Prostate gland (tissue), 2 donors: ENCODE measurements at regions not wholly inside any gene's neighbourhood (a gene's known extent, or its start where the extent isn't known, plus 50 kb on each side); places are given as distances from the start of the nearest gene placed in this dataset.

Experiments used
- POLR2A ChIP-seq: fragments of 450-650 bp; IDR thresholded peaks from one replicate; pipeline ENCODE4 v1.6.1; 2016; ENCODE audit warnings: antibody characterized with exemption, mild to moderate bottlenecking
- POLR2AphosphoS5 ChIP-seq: sonication (generic); formaldehyde crosslinking; IDR thresholded peaks from one replicate; pipeline ENCODE4 v1.6.1; 2017; ENCODE audit warnings: antibody characterized with exemption
- TF ChIP-seq, protein P1 (sequence below), 4 experiments: fragments of 200-600 bp in 2 of 4; fragments of 450-650 bp in 2 of 4; sonication (generic) in 2 of 4; IDR thresholded peaks; 1 replicate in 3 of 4; 2 replicates in 1 of 4; pipeline ENCODE4 v1.5.1; 2016 to 2019; ENCODE audit warnings: antibody characterized with exemption in 4 of 4, mild to moderate bottlenecking in 2 of 4, moderate library complexity in 2 of 4

DNA sequence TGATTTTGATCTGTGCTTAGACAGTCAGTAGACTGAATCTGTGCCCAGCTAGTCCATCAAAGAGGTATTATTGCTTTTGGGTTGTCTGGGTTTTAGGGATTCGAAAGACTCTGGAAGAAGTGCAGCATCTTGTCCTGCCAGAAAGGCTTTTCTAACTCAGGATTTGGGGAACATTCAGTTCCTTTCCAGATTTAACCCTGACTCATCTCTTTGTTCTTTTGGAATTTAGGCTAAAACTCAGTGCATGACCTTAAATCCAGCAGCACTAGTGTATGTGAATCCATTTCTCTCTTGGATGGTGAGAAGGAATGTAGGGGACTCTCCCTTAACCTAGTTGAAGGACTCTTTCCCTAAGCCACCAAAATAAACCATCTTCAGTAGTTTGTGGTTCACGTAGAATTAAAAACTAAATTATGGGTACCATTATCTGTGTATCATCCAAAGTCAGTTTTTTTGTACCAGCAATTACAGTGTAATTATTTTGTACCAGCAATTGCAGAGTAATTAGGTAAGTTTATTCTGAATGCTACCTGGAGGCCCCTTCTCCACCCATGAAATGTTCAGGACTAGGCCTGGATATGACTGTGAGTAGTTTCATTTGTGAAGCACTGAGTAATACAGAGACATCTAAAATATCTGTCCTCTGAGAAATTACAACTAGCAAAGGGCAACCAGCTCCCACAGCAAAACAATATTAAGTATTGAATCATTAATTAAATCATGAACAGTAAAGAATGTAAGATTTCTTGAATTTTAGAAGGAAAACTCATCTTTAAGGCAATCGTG, 384.0 kb downstream of the TMA16 start:
- TF ChIP-seq, protein P1, sequence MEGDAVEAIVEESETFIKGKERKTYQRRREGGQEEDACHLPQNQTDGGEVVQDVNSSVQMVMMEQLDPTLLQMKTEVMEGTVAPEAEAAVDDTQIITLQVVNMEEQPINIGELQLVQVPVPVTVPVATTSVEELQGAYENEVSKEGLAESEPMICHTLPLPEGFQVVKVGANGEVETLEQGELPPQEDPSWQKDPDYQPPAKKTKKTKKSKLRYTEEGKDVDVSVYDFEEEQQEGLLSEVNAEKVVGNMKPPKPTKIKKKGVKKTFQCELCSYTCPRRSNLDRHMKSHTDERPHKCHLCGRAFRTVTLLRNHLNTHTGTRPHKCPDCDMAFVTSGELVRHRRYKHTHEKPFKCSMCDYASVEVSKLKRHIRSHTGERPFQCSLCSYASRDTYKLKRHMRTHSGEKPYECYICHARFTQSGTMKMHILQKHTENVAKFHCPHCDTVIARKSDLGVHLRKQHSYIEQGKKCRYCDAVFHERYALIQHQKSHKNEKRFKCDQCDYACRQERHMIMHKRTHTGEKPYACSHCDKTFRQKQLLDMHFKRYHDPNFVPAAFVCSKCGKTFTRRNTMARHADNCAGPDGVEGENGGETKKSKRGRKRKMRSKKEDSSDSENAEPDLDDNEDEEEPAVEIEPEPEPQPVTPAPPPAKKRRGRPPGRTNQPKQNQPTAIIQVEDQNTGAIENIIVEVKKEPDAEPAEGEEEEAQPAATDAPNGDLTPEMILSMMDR (IDR thresholded peaks at IDR 0.05): no peak
- TF ChIP-seq POLR2A (no peak), POLR2AphosphoS5 (no peak)
